ENCODE measurements at regions not wholly inside any gene's neighbourhood (a gene's known extent, or its start where the extent isn't known, plus 50 kb on each side); places are given as distances from the start of the nearest gene placed in this dataset.

GRCh38 chr5:174810796-174811195, 86.4 kb downstream of the MSX2 start:
- TF ChIP-seq CTCF (IDR thresholded peaks at IDR 0.05; ENCODE audit: low read depth, low read length, poor library complexity, severe bottlenecking) (no peak), EZH2phosphoT487 (IDR thresholded peaks at IDR 0.05; ENCODE audit: borderline replicate concordance, low read length) (no peak)

Data from DOHH2 (cell line).